ENCODE measurements at regions not wholly inside any gene's neighbourhood (a gene's known extent, or its start where the extent isn't known, plus 50 kb on each side); places are given as distances from the start of the nearest gene placed in this dataset.

GRCh38 chr4:13174926-13175325 lies 309.2 kb downstream of the RAB28 start:
- Histone ChIP-seq H3K4ac (replicated peaks; ENCODE audit: insufficient read length, low read depth, low read length) (no peak overlapping the region), H3K23ac (ENCODE audit: insufficient read length) (no peak overlapping the region), H2BK20ac (ENCODE audit: low read length) (no peak overlapping the region), H3K9ac (replicated peaks in 1 of 4; ENCODE audit: extremely low read depth in 1 of 4, low read depth in 3 of 4, low read length in 3 of 4) (no peak overlapping the region), H3K4me3 (ENCODE audit: extremely low read depth in 1 of 4, insufficient read depth in 2 of 4, low read depth in 3 of 4, low read length in 4 of 4) (no peak overlapping the region), H2AK5ac (ENCODE audit: low read depth, low read length) (no peak overlapping the region), H3K14ac (ENCODE audit: insufficient read length) (no peak overlapping the region), H2BK15ac (ENCODE audit: low read length) (no peak overlapping the region), H2BK12ac (ENCODE audit: low read depth, low read length) (no peak overlapping the region), H2BK5ac (ENCODE audit: low read depth, low read length) (no peak overlapping the region), H4K8ac (ENCODE audit: extremely low read depth, insufficient read depth, low read length) (no peak overlapping the region), H3K4me2 (ENCODE audit: insufficient read depth in 1 of 2, low read depth in 2 of 2, low read length in 2 of 2) (no peak overlapping the region), H4K91ac (replicated peaks; ENCODE audit: insufficient read length, low read length) (no peak overlapping the region), H3K4me1 (replicated peaks in 1 of 4; ENCODE audit: control insufficient read depth in 3 of 4, insufficient read depth in 4 of 4, low read length in 3 of 4) (no peaks in the 10 kb centered on the region), H2AFZ (ENCODE audit: low read length) (no peak overlapping the region), H4K5ac (ENCODE audit: insufficient read length, low read depth, low read length) (no peak overlapping the region), H3K56ac (replicated peaks; ENCODE audit: insufficient read length, low read depth, low read length) (no peak overlapping the region), H3K27ac (ENCODE audit: low read depth, low read length) (no peak overlapping the region), H3K36me3 (ENCODE audit: control insufficient read depth in 2 of 4, insufficient read depth in 4 of 4, low read length in 3 of 4) (no peaks in the 10 kb centered on the region), H4K20me1 (replicated peaks in 1 of 2; ENCODE audit: control insufficient read depth in 1 of 2, insufficient read depth in 2 of 2, low read length in 2 of 2) (no peaks in the 10 kb centered on the region), H3K23me2 (ENCODE audit: low read depth, low read length) (no peaks in the 10 kb centered on the region), H3K79me1 (ENCODE audit: low read depth, low read length) (no peaks in the 10 kb centered on the region), H3K9me3 (ENCODE audit: insufficient read depth in 2 of 2, low read depth in 1 of 2, low read length in 1 of 2) (no peaks in the 10 kb centered on the region), H3K18ac (ENCODE audit: extremely low read depth, low read length) (no peak overlapping the region), H3K27me3 (replicated peaks in 1 of 4; ENCODE audit: control insufficient read depth in 3 of 4, extremely low read depth in 1 of 4, insufficient read depth in 3 of 4, low read length in 3 of 4) (no peaks in the 10 kb centered on the region), H2BK120ac (replicated peaks; ENCODE audit: low read depth, low read length) (no peak overlapping the region), H3K79me2 (ENCODE audit: control insufficient read depth in 1 of 2, insufficient read depth in 2 of 2, low read length in 2 of 2) (no peaks in the 10 kb centered on the region)
- no peak for FAIRE-seq
- CTCF ChIA-PET (ENCODE audit: partially characterized antibody): interaction anchor here (0.6 to 1.9 kb wide), 3 partner anchors 12 to 374 kb away, joined by 3 to 4 read pairs (median 4); no protein-coding TSS in a partner anchor
- WGBS, 2 experiments (ENCODE audit: extremely low coverage in 1 of 2, insufficient coverage in 1 of 2, insufficient read length in 1 of 2, insufficient replicate concordance in 2 of 2, low coverage in 1 of 2, low lambda C conversion rate in 2 of 2, missing lambda C conversion rate in 1 of 2): 91% methylated on average over 5 of the region's 5 CpGs; no CpG with 5 or more reads in 1 of the 2 experiments
- DNase-seq (ENCODE audit: low read depth in 1 of 2, low spot score in 2 of 2): no peak
- POLR2A ChIA-PET (ENCODE audit: partially characterized antibody): no interaction called here
- TF ChIP-seq CHD1 (IDR thresholded peaks at IDR 0.05; ENCODE audit: low read depth, low read length): no peak
- TF ChIP-seq RAD21 (IDR thresholded peaks at IDR 0.05 in 1 of 2, conservative IDR thresholded peaks at IDR 0.05 in 1 of 2; ENCODE audit: low read depth in 2 of 2, low read length in 2 of 2): no peak
- TF ChIP-seq EZH2 (IDR thresholded peaks at IDR 0.05; ENCODE audit: low read depth, low read length, severe bottlenecking): no peak
- no peak for TF ChIP-seq KDM1A (IDR thresholded peaks at IDR 0.05; ENCODE audit: borderline replicate concordance, low read length)
- TF ChIP-seq RXRA (IDR thresholded peaks at IDR 0.05; ENCODE audit: insufficient read depth, low read depth, low read length): no peak
- no peak for TF ChIP-seq TCF12 (IDR thresholded peaks at IDR 0.05; ENCODE audit: low read depth, low read length)
- TF ChIP-seq SRF (IDR thresholded peaks at IDR 0.05; ENCODE audit: low read depth, low read length): no peak
- TF ChIP-seq BACH1 (IDR thresholded peaks at IDR 0.05; ENCODE audit: low read length): no peak
- no peak for TF ChIP-seq SP4 (IDR thresholded peaks at IDR 0.05; ENCODE audit: low read length)
- no peak for TF ChIP-seq RNF2 (IDR thresholded peaks at IDR 0.05; ENCODE audit: borderline replicate concordance, low read depth, low read length, missing control alignments, poor library complexity, severe bottlenecking)
- no peak for TF ChIP-seq USF2 (IDR thresholded peaks at IDR 0.05; ENCODE audit: low read length)
- no peak for TF ChIP-seq POLR2AphosphoS5 (IDR thresholded peaks at IDR 0.05; ENCODE audit: low read depth, low read length)
- TF ChIP-seq EGR1 (IDR thresholded peaks at IDR 0.05; ENCODE audit: borderline replicate concordance, low read depth, low read length): no peak
- no peak for TF ChIP-seq FOSL1 (IDR thresholded peaks at IDR 0.05; ENCODE audit: insufficient read depth, low read depth, low read length)
